COLO829 (cell line): ENCODE measurements at regions not wholly inside any gene's neighbourhood (a gene's known extent, or its start where the extent isn't known, plus 50 kb on each side); places are given as distances from the start of the nearest gene placed in this dataset.
"Not testable (repeated sequence)": the region's sequence is repeated elsewhere in the genome, so short reads cannot be mapped to it uniquely, and the experiment has no call there.

ENCODE experiments used
- DNase-seq: peaks from one replicate; pipeline ENCODE4 v3.0.0; 2012; ENCODE audit warnings: low spot score

DNA sequence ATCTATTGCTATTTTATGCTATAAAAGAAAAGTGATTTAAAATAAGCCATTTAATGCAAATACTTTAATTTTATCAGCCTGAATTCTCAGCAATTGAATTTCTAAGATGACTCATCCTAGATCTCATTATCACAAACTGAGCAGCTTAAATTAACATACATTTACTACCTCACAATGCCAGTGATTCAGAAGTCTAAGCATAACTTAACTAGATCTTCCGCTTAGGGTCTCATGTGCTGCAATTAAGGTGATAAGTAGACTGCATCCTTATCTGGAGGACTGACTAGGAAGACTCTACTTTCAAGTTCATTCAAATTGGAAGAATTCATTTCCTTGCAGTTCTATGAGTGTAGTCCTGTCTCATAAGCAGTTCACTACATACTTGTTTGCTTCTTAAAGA lies 286.6 kb downstream of the COL11A1 start:
- peak; percentile 33 for DNase-seq

DNA sequence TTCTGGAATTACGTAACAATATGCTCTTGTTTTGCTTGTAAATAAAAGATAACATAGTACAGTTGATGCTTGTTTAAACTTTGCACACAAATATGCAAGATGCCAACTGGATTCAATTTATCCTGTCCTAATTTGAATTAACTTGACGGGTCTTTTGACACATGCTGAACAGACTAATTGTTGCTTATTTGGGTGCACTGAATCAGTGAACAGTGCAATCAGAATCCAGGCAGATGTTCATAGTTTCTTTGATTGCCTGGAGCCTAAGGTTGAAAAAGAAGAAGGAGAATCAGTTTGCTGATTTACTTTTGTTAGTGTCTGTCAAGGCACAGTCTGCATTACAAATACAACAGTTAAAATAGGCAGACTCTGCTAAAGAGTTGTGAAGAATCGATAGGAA lies 307.9 kb downstream of the COL11A1 start:
- DNase-seq: no peak

DNA sequence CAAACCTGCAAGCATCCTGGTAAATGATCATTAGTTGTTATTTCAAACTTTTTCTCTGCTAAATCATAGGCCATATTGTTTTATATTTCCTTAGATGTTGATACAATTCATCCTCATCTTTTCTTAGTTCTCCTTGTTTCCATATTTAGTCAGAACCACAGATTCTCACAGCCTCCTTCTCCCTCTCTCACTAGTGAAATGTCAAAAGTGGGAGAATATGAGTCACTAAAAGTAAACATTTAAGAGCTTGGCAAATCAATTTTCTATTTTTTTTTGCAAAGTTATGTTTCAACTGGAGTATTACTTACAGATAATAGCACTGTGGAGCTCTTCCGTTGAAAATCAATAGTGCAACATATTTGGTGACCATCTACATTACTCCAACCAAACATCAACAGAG lies 308.8 kb downstream of the COL11A1 start:
- no peak for DNase-seq

DNA sequence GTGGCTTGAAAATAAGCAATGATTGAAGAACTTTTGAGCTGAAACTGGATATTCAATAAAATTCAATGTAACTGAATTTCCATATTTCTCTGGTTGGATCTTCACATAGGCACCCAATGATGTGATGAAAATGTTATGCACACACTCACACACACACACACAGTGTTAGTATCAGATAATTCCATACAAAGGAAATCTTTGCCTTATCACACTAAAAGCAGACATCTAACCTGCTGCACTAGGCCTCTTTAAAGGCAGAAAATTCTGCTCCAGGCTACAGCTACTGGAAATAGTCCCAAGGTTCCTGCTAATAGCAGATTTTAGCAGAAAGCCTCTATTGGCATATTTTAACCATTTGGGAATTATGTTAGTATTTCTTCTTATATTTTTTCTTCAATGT lies 309.6 kb downstream of the COL11A1 start:
- no peak for DNase-seq

DNA sequence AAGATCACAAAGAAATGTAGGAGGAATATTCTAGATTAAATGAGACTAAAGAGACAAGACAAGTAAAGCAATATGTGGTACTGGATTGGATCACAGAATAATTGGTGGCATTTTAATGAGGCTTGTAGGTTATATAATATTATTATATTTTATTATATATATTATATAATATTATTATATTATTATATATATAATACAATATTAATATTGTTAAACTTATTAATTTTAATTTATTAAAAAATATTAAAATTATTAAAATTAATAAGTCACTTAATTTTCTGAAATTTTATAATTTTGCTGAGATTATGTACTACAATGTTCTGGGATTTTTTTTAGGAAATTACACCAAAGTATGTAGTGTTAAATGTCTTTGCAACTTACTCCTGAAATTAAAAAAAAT lies 311.9 kb downstream of the COL11A1 start:
- DNase-seq: no peak

DNA sequence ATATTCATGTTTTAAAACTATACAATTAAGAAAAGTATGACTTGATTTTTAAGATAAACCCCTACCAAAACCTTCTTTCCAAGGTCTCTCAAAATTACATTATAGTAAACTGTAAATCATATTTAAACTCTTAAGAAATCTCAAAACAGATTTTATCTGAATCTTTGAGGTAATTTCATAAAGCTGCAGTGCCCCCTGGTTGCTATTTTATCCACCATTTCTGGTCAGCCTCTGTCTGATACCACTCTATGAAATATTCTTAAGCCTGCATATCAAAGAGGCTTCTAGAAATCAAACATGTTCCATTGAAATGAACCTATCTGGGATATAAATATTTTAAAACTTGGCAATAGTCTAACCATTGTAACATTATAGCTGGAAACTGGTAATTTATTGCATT lies 317.3 kb downstream of the COL11A1 start:
- DNase-seq: no peak

DNA sequence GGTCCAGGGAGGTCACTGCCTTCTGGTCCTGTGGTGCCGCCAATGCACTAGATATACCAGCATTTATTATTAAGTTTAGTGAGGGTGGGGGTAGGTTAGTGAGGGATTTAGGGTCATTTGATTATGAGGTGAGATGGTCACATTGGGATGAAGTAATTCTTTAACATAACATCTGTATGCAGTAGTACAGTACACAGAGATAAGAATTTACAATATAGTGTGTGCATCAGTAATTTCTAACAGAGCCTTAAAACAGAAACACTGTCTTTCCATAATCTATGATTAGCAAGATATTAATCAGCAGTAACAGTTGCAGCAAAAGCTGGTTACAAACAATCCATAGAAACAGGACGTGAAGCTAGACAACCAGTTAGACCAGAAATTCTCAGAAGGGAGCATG lies 318.4 kb downstream of the COL11A1 start:
- DNase-seq: not testable (repeated sequence)

DNA sequence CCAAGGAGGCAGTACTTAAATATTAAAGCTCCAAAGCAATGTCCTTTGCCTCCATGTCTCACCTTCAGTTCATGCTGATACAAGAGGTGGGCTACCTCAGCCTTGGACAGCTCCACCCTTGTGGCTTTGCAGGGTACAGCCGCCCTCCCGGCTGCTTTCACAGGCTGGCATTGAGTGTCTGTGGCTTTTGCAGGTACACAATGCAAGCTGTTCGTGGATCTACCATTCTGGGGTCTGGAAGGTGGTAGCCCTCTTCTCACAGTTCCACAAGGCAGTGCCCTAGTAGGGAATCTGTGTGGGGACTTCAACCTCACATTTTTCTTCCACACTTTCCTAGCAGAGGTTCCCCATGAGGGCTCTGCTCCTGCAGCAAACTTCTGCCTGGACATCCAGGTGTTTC lies 324.8 kb downstream of the COL11A1 start:
- no peak for DNase-seq

DNA sequence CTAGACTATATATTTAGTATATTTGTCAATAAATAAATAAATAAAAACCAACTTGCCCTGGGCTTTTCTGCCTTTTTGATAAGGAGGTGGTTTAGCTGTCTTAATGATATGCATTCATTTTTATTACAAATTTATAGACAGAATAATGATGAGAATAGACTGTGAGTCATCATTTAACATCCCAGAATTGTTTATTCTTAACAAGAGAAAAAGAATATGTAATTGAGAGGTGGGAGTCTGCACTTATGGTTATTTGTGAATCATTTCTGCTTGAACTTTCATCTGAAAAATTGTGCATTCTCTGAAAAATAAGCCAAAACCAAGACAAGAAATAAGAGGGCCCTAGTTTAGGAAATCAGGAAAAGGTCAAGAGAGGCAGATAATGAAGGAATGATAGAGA lies 326.2 kb downstream of the COL11A1 start:
- no peak for DNase-seq

DNA sequence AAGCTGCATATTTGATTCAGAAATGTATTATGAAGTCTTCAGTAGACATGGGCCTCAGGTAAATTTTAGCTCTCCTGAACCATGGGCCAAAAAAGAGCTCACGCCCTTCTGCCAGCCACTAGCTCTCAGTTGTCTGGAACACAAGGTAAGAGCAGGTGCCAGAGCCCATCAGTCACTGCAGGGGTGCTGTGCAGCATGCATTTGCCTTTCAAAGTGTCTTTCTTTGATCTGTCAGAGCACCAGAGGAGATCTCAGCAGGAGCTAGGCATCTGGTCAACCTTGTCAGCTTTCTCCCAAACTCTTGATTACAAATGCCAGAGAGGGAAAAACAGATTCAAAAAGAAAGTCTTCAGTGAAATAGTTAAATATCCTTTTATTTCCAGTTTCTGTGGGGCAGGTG lies 332.3 kb downstream of the COL11A1 start:
- DNase-seq: no peak

DNA sequence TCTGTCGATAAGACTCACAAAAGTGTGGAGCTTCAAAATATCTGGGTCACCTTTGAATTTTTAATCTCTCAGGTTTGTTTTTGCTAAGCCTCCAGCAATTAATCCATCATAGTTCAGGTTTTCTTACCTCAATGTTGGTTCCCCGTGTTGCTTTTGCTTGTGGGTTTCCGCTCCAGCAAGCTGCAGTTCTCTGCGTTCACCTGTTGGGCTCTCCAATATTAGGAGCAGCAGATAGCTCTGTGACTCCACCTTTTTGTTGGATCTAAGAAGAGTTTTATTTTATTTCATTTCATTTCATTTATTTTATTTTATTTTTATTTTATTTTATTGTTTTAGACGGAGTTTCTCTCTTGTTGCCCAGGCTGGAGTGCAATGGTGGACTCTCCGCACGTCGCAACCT lies 335.5 kb downstream of the COL11A1 start:
- DNase-seq: no peak

DNA sequence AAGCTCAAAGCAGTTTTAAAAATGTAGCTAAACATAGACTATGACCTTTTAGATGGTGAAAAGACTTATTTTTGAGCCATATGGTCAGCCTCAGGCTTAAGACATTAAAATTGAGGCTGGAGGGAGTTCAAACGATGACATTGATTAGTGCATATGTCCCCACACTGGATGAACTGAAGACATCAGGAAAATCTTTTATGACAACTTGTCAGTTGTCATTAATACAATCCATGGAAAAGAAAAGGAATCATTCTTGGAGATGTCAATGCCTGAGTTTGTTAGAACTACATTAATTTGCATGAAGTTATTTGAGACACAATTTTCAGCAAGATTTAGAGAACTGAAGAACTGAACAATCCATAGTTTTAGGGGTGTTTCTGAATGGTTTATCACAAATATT lies 349.9 kb downstream of the COL11A1 start:
- DNase-seq: no peak

DNA sequence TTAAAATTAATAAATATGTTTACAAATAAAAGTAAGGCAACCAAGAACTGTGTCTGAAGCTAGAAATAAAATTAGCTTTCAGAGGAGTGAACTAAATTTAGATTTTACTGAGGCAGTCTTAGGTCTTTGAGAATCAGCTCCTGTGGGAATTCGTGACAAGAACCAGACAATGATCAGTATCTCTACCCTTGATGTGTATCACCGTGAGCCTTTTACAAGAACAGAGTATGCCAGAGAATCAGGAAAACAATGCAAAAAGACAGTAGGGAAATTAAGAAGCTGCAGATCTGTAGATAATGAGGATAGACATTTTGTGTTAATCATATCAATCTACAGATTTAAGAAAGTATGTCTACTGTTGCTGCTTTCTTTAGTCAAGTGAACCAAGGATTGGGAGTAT lies 351.0 kb downstream of the COL11A1 start:
- DNase-seq: no peak

DNA sequence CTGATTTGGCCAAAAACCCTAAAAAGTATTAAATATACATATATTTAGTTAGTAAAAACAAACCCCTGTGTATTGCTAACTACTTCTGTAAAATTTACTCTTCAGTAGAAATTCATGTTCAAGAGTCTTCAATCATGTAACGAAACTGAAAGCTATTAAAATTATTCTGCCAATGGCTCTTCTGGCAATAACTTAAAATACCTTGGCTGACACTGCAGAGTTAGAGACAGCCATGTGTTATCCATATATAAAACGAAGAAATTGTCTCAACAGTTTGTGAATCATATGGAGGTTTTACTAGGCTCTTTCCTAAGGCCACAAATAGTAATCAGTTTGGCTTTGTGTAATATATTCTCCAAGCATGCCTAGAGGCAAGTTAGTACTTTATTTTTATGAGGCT lies 357.2 kb downstream of the COL11A1 start:
- DNase-seq: no peak

DNA sequence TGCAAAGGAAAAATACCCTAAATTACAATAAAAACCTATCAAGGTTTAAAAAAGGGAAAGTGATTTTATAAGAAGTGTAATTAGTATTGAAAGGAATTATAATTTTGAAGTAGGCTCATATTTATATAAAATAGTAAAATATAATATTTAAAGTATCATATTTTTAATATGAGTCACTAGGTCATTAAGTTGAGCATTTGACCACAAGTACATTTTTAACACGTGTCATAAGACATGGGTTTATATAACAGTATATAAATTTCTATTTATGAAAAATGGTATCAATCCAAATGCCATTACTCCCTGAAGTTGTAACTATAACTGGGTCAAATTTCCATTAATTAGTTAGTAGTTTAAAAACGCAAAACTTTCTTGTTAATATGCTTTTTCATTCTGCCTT lies 365.9 kb downstream of the COL11A1 start:
- DNase-seq: no peak

DNA sequence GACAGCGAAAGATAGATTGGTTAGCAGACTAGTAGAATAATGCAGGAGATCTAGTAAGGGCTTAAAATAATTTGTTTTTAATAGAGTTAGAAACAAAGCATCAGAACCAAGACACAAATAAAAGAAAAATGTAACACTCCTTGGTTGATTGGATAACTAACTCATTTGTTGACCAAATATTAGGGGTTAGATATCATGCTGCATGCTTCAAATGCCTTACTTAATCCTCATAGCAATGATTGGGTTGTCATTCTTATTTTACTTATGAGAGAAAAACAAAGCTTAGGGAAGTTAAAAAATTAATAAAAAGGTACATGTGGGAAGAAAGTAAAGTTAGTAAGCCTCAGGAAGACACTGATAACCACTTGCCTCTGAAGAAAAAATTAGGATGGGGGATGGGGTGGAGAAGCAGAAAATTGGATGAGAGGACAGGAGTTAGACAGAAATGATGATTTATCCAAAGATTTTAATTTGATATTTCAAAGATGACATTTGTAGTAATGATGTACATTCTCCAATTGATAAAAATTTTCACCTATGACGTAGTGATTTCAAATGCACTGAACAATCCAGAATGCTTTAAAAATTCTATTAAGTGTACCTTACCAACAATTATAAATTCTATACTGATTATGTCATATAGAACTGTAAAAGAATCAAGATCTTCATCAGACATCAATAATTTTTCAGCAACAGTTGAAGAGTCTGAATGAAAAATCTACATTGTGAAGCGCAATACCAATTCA lies 374.7 kb downstream of the COL11A1 start:
- DNase-seq: no peak

DNA sequence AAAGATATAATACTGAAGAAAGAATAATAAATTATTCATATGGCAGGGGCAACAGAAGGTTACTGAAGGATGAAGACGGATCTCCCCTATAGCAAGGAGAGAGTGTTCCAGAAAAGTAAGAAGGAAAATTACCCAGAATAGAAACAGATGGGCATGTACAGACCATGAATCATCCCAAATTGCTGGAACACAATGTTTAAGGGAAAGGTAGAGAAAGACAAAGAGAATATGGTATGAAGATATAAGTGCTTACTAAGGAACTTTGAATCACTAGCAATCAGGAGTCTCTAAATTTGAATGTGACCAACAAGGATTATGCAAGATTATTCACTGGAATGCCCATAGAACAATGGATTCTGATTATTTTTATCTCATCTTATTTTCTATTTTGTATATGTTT lies 375.4 kb downstream of the COL11A1 start:
- DNase-seq: no peak

DNA sequence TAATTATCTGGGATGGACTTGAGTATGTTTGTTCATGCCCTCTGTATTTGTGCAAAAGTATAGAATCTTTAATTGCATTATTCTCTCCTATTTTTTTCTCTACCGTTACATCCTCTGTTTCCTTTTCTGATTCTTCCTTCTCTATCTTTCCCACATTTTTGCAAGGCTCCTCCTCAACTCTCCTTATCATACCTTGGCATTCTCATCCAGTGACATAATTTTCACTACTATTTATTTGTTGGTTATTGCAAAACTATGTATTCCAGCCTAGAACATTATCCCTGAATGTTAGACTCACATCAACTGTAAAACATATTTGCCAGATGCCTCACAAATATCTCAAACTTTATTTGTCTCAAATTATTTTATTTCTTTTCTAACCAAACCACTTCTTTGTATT lies 381.9 kb downstream of the COL11A1 start:
- no peak for DNase-seq

DNA sequence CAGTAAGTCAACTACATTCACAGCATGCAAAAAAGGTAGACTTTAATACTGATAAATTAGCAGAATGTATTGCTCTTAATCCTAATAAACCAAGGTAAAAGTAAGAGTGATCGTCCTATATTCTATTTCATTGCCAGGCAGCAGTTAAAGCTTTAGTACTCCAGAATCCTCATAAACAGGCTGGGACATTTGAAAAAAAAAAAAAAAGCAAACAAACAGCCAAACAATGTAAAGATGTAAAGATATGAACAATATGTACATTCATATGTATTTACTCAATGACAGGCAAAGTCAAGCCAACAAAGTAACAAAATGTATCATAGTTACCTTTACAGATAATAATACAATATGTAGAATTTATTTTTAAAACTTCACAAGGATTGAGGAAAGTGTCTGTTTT lies 383.6 kb downstream of the COL11A1 start:
- DNase-seq: no peak

DNA sequence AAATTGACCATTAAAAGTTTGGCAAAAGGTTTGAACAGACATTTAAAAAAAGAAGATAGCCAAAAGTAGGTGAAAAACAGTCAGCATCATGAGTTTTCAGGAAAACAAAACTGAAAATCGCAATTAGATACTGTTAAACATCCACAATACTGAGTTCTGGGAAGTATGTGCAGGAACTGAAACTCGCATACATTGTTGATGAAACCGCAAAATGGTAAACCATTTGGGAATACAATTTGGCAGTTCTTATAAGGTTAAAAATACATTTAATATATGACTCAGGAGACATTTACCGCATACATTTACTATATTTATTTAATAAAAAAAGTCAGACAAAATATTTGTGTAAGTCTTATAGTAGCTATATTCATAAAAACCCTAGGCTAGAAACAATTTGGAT lies 393.2 kb downstream of the COL11A1 start:
- no peak for DNase-seq

DNA sequence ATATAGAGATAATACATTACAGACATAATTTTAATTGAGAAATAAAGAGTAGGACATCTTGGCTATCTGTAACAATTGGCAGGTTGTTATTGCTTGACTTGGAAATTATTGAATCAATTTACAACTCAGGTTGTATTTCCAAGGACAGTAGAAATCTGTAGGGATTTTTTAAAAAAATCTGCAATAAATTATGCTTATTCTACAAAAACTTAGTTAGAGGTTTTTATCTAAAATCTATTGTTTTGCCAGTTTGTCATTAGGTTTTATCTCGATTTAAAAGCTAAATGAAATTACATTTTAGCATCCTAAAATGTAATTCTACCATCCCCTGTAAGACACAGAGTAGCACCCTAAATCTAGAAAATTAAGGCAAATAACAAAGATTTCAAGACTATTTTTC lies 408.8 kb downstream of the COL11A1 start:
- no peak for DNase-seq

DNA sequence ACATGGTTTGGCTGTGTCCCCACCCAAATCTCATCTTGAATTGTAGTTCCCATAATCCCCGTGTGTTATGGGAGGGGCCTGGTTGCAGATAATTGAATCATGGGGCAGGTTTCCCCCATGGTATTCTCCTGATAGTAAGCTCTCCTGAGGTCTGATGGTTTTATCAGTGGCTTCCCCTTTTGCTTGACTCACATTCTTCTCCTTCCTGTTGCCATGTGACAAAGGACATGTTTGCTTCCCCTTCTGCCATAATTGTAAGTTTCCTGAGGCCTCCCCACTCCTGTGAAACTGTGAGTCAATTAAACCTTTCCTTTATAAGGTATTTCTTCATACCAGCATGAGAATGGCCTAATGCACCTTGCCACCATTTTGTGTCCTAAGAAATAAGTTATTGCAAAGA lies 415.0 kb downstream of the COL11A1 start:
- no peak for DNase-seq

DNA sequence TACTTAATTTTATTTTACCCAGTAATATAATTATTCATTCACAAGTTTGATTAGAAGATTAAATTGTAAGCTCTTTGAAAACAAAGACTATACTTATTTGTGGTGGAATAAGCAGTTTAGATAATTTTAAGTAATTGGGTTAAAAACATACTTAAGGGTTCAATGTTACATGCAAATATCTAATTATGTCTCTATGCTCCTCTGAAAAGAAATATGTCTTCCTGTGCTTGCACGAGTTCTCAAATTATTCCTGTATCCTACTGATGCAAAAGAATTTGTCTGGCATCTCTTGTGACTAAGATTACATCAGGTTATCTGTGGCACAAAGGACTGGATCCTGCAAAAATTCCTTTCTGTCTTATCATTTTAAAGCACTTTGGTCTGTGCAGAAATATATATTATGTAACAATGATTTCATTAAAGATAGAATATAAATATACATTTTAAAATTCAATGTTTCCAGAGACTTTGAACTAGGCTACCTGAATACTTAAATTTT lies 416.7 kb downstream of the COL11A1 start:
- DNase-seq: no peak

DNA sequence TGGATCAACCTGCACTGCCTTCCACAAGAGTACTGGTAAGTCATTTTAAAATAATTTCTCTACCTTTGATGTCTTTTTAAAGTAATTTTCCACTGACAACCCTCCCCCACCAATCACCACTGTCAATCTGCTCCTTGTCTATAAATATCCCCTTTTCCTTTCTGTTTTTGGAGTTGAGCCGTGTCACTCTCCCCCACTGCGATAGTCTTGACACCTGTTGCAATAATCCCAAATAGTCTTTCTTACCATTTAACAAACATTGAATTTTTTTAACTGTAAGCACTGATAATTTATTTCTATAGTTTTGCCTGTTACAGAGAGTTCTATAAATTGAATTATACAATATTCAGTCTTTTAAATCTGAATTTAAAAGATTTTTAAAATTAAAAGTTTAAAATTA lies 420.9 kb downstream of the COL11A1 start:
- no peak for DNase-seq

DNA sequence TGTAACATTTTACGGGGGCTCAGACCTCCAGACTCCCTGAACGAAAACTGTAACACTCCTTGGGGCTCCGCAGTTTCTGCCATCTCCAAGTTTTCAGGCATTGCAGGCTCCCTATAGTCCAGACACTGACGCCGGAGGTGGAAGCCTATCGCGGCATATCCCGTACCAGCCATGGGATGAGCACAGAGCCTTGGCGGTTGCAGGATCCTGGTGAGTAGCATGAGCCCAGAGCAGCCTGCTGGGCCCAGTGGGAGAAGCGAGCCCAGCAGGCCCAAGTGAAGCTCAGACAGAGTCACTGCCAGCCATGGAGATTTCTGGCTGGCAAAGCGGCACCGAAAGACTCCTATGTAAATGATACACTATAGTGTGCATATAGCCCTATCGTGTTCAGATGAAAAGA lies 446.8 kb downstream of the COL11A1 start:
- DNase-seq: no peak
